Body of pancreas (tissue), 4 donors: ENCODE measurements at regions not wholly inside any gene's neighbourhood (a gene's known extent, or its start where the extent isn't known, plus 50 kb on each side); places are given as distances from the start of the nearest gene placed in this dataset.

Source experiments
- ATAC-seq: fragments of 150-250 bp; one replicate; pipeline ENCODE4 v1.9.1; 2016
- DNase-seq, 4 donors: peaks; one replicate each; pipeline ENCODE4 v3.0.0-alpha.2; 2019
- H3K27ac ChIP-seq, 4 donors: fragments of 200-600 bp; sonication (generic); 1 replicate in 3 of 4; 2 replicates in 1 of 4; pipeline versions ENCODE4 v1.5.1 to v1.6.1; 2016 to 2019; ENCODE audit warnings: mild to moderate bottlenecking in 1 of 4, mixed read lengths in 1 of 4, moderate library complexity in 1 of 4
- H3K27me3 ChIP-seq, 2 donors: fragments of 200-600 bp; sonication (generic); one replicate each; pipeline ENCODE4 v1.6.0; 2016; ENCODE audit warnings: mild to moderate bottlenecking in 1 of 2
- H3K36me3 ChIP-seq, 2 donors: fragments of 200-600 bp; sonication (generic); replicated peaks in 1 of 2; 2 replicates each; pipeline ENCODE4 v1.5.1; 2016; ENCODE audit warnings: low read depth in 2 of 2; ENCODE audit not compliant: insufficient read depth in 1 of 2
- H3K4me1 ChIP-seq: fragments of 200-600 bp; sonication (generic); one replicate; pipeline ENCODE4 v1.6.0; 2016
- H3K4me3 ChIP-seq, 2 donors: fragments of 200-600 bp; sonication (generic); 1 replicate in 1 of 2; 2 replicates in 1 of 2; pipeline ENCODE4 v1.5.1; 2016 to 2019
- H3K9me3 ChIP-seq, 3 donors: fragments of 200-600 bp; sonication (generic); 1 replicate in 2 of 3; 2 replicates in 1 of 3; pipeline ENCODE4 v1.5.1; 2016
- CTCF ChIP-seq, 7 experiments: fragments of 450-650 bp in 4 of 7; fragments of 200-600 bp in 3 of 7; sonication (generic) in 3 of 7; IDR thresholded peaks; one replicate each; pipeline ENCODE4 v1.5.1; 2016 to 2019; ENCODE audit warnings: antibody characterized with exemption in 7 of 7
- POLR2A ChIP-seq, 3 donors: fragments of 450-650 bp; IDR thresholded peaks; one replicate each; pipeline ENCODE4 v1.6.1; 2016; ENCODE audit warnings: antibody characterized with exemption in 3 of 3, mild to moderate bottlenecking in 2 of 3
- WGBS, 2 donors: methylation state at CpG; one replicate each; pipeline ENCODE4 v1.1.5; 2017; 5-methylcytosine and 5-hydroxymethylcytosine counted together
- intact Hi-C: fragments of 100-400 bp; cut with DNase I; formaldehyde crosslinking; loops from one replicate; pipeline ENCODE4 v1.15.1; 2023

- intact Hi-C loops: no loop called here
- H3K27ac ChIP-seq: no peak overlapping the region
Observed at GRCh38 chr3:110139048-110139447, 801.7 kb upstream of the DPPA4 start.

GRCh38 chr3:110139821-110140220, 802.5 kb upstream of the DPPA4 start:
- intact Hi-C loops: no loop called here
- Histone ChIP-seq H3K36me3 (no peaks in the 10 kb centered on the region), H3K4me3 (no peak overlapping the region), H3K4me1 (no peaks in the 10 kb centered on the region), H3K9me3 (no peaks in the 10 kb centered on the region), H3K27ac (no peak overlapping the region), H3K27me3 (no peaks in the 10 kb centered on the region)
- ATAC-seq: no peak
- TF ChIP-seq CTCF (IDR thresholded peaks at IDR 0.05) (no peak), POLR2A (IDR thresholded peaks at IDR 0.05) (no peak)
- WGBS, 2 donors: 56 to 59% methylated on average over 2 of the region's 2 CpGs
- no peak for DNase-seq

More at GRCh38 chr3:110139048-110139447, 801.7 kb upstream of the DPPA4 start:
- Histone ChIP-seq H3K4me1 (no peaks in the 10 kb centered on the region), H3K4me3 (no peak overlapping the region), H3K27me3 (no peaks in the 10 kb centered on the region), H3K9me3 (no peaks in the 10 kb centered on the region), H3K36me3 (no peaks in the 10 kb centered on the region)
- TF ChIP-seq POLR2A (IDR thresholded peaks at IDR 0.05) (no peak), CTCF (IDR thresholded peaks at IDR 0.05) (no peak)
- ATAC-seq (no peak), DNase-seq (no peak)
- WGBS, 2 donors: 64 to 72% methylated on average over 4 of the region's 4 CpGs

GRCh38 chr3:110149763-110150162, 812.4 kb upstream of the DPPA4 start:
- Histone ChIP-seq H3K4me1 (no peaks in the 10 kb centered on the region), H3K9me3 (no peaks in the 10 kb centered on the region), H3K27ac (no peak overlapping the region), H3K27me3 (no peaks in the 10 kb centered on the region), H3K36me3 (no peaks in the 10 kb centered on the region), H3K4me3 (no peak overlapping the region)
- intact Hi-C loops: no loop called here
- no peak for DNase-seq
- TF ChIP-seq POLR2A (IDR thresholded peaks at IDR 0.05): no peak
- no peak for TF ChIP-seq CTCF (IDR thresholded peaks at IDR 0.05)
- no peak for ATAC-seq

GRCh38 chr3:110157221-110157620, 819.9 kb upstream of the DPPA4 start:
- H3K36me3 ChIP-seq: no peaks in the 10 kb centered on the region
- H3K27ac ChIP-seq: no peak overlapping the region
- H3K27me3 ChIP-seq: no peaks in the 10 kb centered on the region
- H3K9me3 ChIP-seq: no peaks in the 10 kb centered on the region
- ATAC-seq (no peak), DNase-seq (no peak)
- intact Hi-C loops: no loop called here
- no peak overlapping the region for H3K4me3 ChIP-seq
- no peaks in the 10 kb centered on the region for H3K4me1 ChIP-seq
- TF ChIP-seq CTCF (IDR thresholded peaks at IDR 0.05) (no peak), POLR2A (IDR thresholded peaks at IDR 0.05) (no peak)
- WGBS, 2 donors: 81 to 88% methylated on average over 4 of the region's 4 CpGs

GRCh38 chr3:110164632-110165369, 827.5 kb upstream of the DPPA4 start:
- no peak for ATAC-seq
- WGBS, 2 donors: 47 to 60% methylated on average over 6 of the region's 6 CpGs
- no peak for DNase-seq
- H3K36me3 ChIP-seq: no peaks in the 10 kb centered on the region
- no peaks in the 10 kb centered on the region for H3K9me3 ChIP-seq
- no peak overlapping the region for H3K4me3 ChIP-seq
- H3K27ac ChIP-seq: no peak overlapping the region
- H3K4me1 ChIP-seq: no peaks in the 10 kb centered on the region
- intact Hi-C loops: no loop called here
- no peak for TF ChIP-seq POLR2A (IDR thresholded peaks at IDR 0.05)
- TF ChIP-seq CTCF (IDR thresholded peaks at IDR 0.05): no peak
- H3K27me3 ChIP-seq: no peaks in the 10 kb centered on the region
